ENCODE measurements at regions not wholly inside any gene's neighbourhood (a gene's known extent, or its start where the extent isn't known, plus 50 kb on each side); places are given as distances from the start of the nearest gene placed in this dataset.

- no peaks in the 10 kb centered on the region for H3K27me3 ChIP-seq (ENCODE audit: control insufficient read depth in 1 of 2, insufficient read depth in 2 of 2, low read length in 2 of 2)
- no peak overlapping the region for H3K9ac ChIP-seq (ENCODE audit: low read depth in 1 of 2, low read length in 2 of 2)
- no peaks in the 10 kb centered on the region for H3K9me3 ChIP-seq (ENCODE audit: control insufficient read depth in 1 of 2, low read length in 2 of 2)
- no peaks in the 10 kb centered on the region for H3K36me3 ChIP-seq (ENCODE audit: control insufficient read depth in 1 of 2, insufficient read depth in 2 of 2, low read length in 2 of 2)
- H3K27ac ChIP-seq (ENCODE audit: low read depth, low read length), result no peak overlapping the region
- peaks cover 12 to 15% of the 10 kb centered on the region in 2 donors for H3K4me1 ChIP-seq (ENCODE audit: control insufficient read depth in 1 of 2, insufficient read depth in 2 of 2, low read length in 2 of 2)
- H3K4me3 ChIP-seq (ENCODE audit: low read depth in 1 of 2, low read length in 2 of 2), result no peak overlapping the region
Observed at GRCh38 chr13:24627090-24627714, 53.0 kb upstream of the ATP12A start.

GRCh38 chr13:24627946-24628345 lies 52.3 kb upstream of the ATP12A start:
- H3K9ac ChIP-seq (ENCODE audit: low read depth in 1 of 2, low read length in 2 of 2), result no peak overlapping the region
- no peak overlapping the region for H3K4me3 ChIP-seq (ENCODE audit: low read depth in 1 of 2, low read length in 2 of 2)
- H3K9me3 ChIP-seq (ENCODE audit: control insufficient read depth in 1 of 2, low read length in 2 of 2), result no peaks in the 10 kb centered on the region
- H3K27me3 ChIP-seq (ENCODE audit: control insufficient read depth in 1 of 2, insufficient read depth in 2 of 2, low read length in 2 of 2), result no peaks in the 10 kb centered on the region
- H3K27ac ChIP-seq (ENCODE audit: low read depth, low read length), result no peak overlapping the region
- no peaks in the 10 kb centered on the region for H3K36me3 ChIP-seq (ENCODE audit: control insufficient read depth in 1 of 2, insufficient read depth in 2 of 2, low read length in 2 of 2)
- peaks cover 15% of the 10 kb centered on the region in 2 donors for H3K4me1 ChIP-seq (ENCODE audit: control insufficient read depth in 1 of 2, insufficient read depth in 2 of 2, low read length in 2 of 2)

DNA sequence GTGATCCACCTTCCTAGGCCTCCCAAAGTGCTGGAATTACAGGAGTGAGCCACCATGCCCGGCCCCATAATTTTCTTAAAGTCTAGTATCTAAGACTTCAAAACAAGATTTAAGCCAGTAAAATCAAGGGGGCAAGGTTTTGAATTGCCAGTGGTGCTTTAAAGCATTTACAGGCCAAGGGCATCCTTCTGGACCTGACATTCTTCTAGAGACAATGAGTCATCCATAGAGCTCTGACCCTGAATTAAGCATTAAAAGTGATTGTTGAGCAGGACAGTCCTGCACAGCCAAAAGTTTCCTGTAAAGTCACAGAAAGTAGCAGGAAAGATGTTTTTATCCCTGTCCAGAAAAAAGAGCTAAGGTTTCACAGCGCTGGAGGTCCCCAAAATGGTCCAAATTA lies 50.9 kb upstream of the ATP12A start:
- Histone ChIP-seq H3K27me3 (ENCODE audit: control insufficient read depth in 1 of 2, insufficient read depth in 2 of 2, low read length in 2 of 2) (no peaks in the 10 kb centered on the region), H3K27ac (ENCODE audit: low read depth, low read length) (no peak overlapping the region), H3K4me3 (ENCODE audit: low read depth in 1 of 2, low read length in 2 of 2) (no peak overlapping the region), H3K36me3 (ENCODE audit: control insufficient read depth in 1 of 2, insufficient read depth in 2 of 2, low read length in 2 of 2) (no peaks in the 10 kb centered on the region), H3K9me3 (ENCODE audit: control insufficient read depth in 1 of 2, low read length in 2 of 2) (no peaks in the 10 kb centered on the region), H3K4me1 (ENCODE audit: control insufficient read depth in 1 of 2, insufficient read depth in 2 of 2, low read length in 2 of 2) (peaks cover 15% of the 10 kb centered on the region in 2 donors), H3K9ac (ENCODE audit: low read depth in 1 of 2, low read length in 2 of 2) (no peak overlapping the region)

DNA sequence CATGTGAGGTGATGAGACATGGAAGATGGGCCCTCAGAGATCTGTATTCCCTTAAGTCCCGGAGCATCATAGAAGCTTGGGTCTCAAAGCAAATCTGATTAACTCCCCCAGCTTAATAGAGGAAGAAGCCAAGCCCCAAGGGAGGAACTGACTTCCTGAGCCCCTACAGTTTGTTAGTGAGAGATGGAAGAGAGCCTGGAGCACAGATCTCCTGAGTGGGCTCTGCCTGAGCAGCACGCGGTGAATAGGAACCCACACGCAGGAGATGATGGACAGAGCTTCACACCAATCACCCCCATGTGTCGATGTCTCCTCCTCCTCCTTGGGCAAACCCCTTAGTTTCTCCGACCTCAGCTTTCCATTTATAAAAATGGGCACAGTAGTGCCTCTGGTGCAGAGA lies 50.1 kb upstream of the ATP12A start:
- H3K9ac ChIP-seq (ENCODE audit: low read depth in 1 of 2, low read length in 2 of 2), result no peak overlapping the region
- no peaks in the 10 kb centered on the region for H3K36me3 ChIP-seq (ENCODE audit: control insufficient read depth in 1 of 2, insufficient read depth in 2 of 2, low read length in 2 of 2)
- H3K27me3 ChIP-seq (ENCODE audit: control insufficient read depth in 1 of 2, insufficient read depth in 2 of 2, low read length in 2 of 2), result no peaks in the 10 kb centered on the region
- H3K27ac ChIP-seq (ENCODE audit: low read depth, low read length), result no peak overlapping the region
- H3K4me3 ChIP-seq (ENCODE audit: low read depth in 1 of 2, low read length in 2 of 2), result no peak overlapping the region
- peaks cover 9 to 15% of the 10 kb centered on the region in 2 donors for H3K4me1 ChIP-seq (ENCODE audit: control insufficient read depth in 1 of 2, insufficient read depth in 2 of 2, low read length in 2 of 2)
- H3K9me3 ChIP-seq (ENCODE audit: control insufficient read depth in 1 of 2, low read length in 2 of 2), result no peaks in the 10 kb centered on the region
